GM19238 (cell line): ENCODE measurements at regions not wholly inside any gene's neighbourhood (a gene's known extent, or its start where the extent isn't known, plus 50 kb on each side); places are given as distances from the start of the nearest gene placed in this dataset.
"Not testable (repeated sequence)": the region's sequence is repeated elsewhere in the genome, so short reads cannot be mapped to it uniquely, and the experiment has no call there.

Source experiments
- DNase-seq: peaks from one replicate; pipeline ENCODE4 v3.0.0; 2011; ENCODE audit warnings: low spot score; ENCODE audit not compliant: insufficient read length

DNA sequence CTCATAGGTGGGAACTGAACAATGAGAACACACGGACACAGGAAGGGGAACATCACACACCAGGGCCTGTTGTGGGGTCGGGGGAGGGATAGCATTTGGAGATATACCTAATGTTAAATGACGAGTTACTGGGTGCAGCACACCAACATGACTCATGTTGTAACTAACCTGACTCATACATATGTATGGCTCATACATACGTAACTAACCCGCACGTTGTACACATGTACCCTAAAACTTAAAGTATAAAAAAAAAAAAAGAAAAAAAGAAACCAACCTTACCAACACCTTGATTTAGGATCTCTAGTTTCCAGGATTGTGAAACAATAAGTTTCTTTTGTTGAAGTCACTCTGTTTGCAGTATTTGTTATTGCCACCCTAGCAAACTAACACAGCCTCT lies 76.3 kb upstream of the NPSR1 start:
- not testable (repeated sequence) for DNase-seq

DNA sequence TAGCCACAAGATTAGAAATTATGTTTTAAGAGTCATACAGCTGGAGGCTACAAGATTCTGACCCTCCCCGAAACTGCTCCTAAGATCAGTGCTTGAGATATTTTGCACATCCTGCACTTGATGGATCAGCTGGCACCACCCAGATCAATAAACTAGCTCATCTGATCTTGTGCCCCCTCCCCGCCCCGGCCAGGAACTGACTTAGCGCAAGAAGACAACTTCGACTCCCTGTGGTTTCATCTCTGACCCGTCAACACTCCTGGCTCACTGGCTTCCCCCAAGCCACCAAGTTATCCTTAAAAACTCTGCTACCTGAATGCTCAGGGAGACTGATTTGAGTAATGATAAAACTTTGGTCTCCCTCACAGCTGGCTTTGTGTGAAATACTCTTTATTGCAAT lies 73.5 kb upstream of the NPSR1 start:
- DNase-seq, result no peak

DNA sequence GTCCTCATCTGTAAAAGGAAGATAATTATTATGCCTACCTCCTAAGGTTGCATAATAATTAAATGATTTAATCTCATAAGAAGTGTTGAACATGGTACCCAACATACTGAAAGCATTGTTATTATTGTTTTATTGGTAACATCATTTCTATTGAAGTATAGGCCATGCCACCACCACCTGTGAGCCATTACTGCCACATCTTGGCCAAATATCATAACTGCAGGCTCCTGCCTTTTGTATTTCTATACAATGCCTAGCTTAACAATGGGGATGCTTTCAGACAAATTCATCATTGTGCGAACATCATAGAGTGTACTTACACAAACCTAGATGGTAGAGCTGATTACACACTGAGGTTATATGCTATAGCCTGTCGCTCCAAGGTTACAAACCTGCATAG lies 61.1 kb upstream of the NPSR1 start:
- no peak for DNase-seq

DNA sequence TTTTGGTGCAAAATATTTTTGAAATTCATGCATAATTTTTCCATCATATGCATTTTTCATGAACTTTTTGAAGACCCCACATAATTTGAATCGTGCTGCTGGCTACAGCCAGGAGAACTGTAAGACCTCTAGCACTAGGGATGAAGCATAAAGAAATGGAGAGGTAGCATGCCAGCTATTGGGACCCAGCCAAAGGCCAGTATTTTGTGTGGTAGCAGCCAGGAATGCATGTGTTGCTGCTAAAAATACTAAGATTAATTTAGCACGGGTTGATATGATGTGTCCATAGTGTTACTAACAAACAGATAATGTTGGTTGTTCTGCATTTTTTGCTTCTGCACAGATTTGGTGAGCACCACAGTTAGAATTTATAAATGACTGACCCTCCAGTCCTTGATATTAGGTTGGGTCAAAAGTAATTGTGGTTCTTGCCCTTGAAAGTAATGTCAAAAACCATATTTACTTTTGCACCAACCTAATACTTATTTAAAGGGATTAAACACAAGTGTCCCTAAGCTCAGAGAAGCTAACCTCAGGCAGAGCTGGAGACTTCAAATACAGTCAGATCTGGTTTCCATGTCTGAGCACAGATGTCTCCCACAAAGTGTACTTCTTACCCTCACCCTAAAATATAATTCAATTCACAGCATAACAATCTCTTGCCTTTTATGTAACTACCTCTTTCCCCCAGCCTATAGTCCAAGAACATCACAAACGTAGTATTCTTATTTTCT lies 54.1 kb upstream of the NPSR1 start:
- DNase-seq, result no peak
